HG02981 (cell line): ENCODE measurements at regions not wholly inside any gene's neighbourhood (a gene's known extent, or its start where the extent isn't known, plus 50 kb on each side); places are given as distances from the start of the nearest gene placed in this dataset.
"Not testable (repeated sequence)": the region's sequence is repeated elsewhere in the genome, so short reads cannot be mapped to it uniquely, and the experiment has no call there.

Experiments
- ATAC-seq: cut with Tn5 transposase; IDR thresholded peaks from one replicate; pipeline ENCODE4 v1.9.1; 2021; ENCODE audit warnings: mild to moderate bottlenecking, moderate library complexity; ENCODE audit not compliant: unreplicated experiment

DNA sequence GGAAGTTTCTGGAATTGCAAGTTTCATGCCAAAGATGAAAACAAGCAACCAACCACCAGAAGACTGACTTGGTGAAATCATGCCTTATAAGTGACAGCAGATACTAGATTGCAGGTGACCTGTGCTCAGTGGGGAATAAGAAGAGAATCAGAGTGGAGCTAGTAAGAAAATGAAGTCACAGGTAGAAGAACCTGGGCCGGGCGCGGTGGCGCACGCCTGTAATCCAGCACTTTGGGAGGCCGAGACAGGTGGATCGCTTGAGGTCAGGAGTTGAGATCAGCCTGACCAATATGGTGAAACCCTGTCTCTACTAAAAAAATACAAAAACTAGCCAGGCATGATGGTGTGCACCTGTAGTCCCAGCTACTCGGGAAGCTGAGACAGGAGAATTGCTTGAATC is 251.7 kb upstream of the PODXL start:
- ATAC-seq: not testable (repeated sequence)

DNA sequence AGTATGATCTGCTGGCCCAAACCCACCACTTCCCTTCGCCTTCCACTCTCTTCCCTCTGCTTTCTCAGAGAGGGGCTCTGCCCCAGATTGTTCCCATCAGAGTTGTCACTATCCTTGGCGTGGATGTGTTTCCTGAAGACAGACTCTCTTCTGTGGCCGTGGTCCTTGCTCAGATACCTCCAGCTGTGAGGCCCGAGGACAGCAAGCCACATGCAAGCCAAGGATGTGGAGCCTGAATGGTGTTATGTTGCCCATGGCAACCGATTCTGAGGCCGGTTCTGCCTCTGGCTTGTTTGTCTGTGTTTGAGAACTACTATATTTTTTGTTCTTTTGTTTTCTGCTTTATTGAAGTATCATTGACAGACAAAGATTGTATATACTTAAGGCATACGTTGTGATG is 247.4 kb upstream of the PODXL start:
- no peak for ATAC-seq

DNA sequence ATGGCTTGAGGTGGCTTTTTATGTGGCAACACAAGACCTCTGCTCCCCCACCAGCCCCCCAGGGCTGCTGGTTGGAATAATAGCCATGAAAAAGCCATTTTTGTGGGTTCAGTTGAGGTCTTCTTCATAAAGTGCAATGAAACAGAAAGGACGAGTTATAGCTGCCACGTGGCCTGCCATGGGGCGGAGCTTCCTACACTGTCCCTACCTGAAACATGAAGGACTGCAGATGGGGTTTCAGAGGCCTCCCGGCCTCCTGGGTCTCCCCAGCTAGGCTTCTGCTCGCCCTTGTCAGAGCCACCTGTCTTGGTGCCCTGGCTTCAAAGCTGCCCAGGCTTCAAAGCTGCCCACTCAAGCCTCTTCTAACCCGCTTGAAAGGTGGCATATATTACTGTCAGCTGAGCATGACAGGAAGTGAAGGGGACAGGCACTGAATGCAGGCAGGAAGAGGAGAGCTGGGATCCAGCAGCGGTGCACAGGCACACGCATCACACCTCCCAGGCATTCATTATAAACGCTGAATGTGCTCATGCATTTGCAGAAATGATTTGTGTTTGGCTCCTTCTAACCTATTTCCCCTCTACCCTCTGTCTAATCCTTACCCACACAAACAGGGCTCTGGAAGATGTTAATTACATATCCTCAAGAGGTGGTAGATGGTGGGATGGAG is 245.9 kb upstream of the PODXL start:
- no peak for ATAC-seq

DNA sequence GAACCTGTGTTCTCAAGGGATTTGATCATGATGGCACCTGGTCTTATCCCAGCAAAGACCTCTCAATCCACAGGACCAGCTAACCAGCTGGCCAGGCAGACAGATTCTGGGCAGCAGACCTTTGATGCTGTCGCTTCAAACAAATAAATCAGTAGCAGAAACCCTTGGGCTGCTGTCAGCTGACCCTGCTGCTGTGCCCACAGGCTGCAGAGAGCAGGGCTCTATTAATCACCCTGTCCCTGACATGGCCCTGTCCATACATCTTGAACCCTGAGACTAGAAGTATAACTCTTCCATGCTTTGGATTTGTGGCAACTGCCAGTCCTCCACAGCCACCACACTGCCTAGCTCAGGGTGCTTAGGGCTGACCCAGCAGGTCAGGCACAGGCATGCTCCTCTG is 244.1 kb upstream of the PODXL start:
- no peak for ATAC-seq

DNA sequence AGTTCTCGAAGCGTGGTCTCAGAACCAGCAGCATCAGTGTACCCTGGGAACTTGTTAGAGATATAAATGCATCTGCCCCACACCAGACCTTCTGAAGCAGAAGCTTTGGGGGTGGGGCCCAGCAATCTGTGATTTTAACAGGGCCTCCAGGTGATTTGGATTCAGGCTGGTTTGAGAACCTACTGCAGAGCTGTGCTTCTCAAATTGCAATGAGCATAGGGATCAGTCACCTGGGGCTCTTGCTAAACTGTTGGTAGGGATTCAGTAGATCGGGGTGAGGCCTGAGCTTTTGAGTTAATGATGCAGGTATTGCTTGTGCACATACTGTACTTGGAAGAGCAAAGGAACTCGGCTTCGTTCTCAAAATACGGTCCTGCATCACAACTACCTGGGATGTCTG is 243.6 kb upstream of the PODXL start:
- ATAC-seq: no peak

DNA sequence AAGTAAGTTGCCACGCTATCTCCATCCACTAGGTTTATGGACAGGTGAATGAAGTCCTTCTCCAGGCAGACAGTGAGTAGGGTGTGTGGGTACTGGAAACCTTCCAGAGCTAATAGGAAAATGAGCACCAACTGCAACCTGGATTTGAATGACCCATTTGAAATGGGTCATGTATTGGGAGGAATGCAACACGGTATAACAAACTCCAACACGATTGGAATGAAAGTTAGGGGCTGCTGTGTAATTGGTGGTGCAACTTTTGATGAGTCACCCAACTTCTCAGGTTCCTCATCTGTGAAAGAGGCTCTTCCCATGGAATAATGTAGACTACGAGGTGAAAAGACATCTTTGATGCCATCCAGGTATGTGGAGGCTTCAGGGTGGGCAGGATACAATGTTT is 241.4 kb upstream of the PODXL start:
- ATAC-seq: no peak

DNA sequence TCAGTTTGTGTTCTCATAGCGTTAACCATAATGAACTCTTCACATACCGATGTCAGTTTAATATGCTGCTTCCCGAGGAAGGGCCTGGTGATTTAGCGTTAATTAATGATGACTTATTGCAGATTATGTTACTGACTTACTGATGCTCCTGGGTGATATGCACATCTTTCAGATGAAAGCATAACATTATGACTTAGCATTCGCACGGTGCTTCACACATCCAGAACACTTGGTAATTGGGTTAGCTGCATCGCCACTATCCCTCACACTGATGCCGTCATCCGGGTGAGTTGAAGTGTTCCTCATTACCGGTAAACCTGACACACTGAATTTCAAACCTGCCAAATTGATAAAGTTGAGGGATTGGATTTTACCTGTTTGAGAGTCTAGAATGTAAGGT is 239.0 kb upstream of the PODXL start:
- no peak for ATAC-seq

DNA sequence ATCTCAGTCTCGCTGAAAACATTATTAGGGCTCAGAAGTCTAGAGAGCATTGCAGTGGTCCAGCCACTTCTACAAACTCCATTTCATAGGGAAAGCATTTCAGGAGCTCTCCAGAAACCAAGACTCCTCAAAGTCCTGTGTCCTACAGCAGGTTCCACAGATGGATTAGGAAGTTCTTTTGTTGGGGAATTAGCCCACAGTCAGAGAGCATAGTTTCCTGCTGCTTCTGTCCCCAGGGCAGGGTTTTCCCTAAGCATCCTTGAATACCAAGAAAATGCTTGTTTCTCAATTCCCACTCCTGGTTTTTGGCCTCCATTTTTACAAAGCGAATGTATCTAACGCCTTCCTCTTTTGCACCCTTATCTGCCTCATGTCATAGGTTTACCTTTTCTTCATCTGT is 235.9 kb upstream of the PODXL start:
- ATAC-seq: no peak

DNA sequence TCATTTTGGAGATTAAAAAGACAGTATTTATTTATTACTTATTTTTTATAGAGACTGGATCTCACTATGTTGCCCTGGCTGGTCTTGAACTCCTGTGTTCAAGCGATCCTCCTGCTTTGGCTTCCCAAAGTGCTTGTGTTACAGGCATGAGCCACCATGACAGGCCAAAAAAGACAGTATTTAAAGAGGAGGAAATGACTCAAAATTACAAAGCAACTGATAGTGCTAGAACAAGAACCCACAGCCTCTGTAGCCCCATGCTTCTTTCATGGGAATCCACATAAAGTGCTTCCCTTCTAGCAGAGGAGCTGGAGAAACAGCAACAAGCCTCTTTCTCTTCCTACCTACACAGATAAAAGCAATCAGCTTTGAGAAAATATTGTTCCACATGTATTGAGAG is 230.7 kb upstream of the PODXL start:
- ATAC-seq: no peak

DNA sequence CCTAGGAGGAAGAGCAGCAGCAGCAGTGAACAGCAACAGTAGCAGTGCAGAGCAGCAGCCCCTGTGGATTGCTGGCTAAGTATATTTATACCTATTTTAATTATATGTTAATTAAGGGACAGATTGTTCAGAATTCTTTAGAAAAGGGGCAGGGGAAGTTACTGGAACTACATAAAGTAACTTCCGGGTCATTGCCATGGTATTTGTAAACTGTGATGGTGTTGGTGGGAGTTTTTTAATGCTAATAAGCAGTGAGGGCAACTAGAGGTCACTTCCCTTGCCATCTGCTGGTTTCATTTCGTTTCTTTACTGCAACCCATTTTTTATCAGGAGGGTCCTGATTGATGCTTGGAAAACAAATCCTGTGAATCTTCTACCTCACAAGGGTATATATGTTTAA is 229.8 kb upstream of the PODXL start:
- no peak for ATAC-seq

DNA sequence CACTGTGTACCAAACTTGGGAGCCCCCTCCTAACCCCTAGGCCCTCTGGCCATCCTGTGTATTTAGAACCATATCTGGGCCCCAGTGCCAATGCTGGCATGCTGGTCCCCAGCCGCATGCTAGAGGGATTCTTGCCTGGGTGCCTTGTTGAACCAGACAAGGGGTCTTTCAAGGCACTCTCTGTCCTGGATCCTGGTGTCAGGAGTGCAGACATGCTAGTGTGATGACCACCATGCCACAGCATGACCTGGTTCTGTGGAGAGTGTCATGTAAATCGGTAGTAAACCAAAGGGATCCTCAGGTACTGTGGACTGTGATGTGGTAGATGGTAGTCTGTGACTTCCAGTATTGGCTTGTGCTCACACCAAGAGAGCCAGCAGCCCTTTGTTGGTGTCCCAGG is 222.2 kb upstream of the PODXL start:
- ATAC-seq: no peak

DNA sequence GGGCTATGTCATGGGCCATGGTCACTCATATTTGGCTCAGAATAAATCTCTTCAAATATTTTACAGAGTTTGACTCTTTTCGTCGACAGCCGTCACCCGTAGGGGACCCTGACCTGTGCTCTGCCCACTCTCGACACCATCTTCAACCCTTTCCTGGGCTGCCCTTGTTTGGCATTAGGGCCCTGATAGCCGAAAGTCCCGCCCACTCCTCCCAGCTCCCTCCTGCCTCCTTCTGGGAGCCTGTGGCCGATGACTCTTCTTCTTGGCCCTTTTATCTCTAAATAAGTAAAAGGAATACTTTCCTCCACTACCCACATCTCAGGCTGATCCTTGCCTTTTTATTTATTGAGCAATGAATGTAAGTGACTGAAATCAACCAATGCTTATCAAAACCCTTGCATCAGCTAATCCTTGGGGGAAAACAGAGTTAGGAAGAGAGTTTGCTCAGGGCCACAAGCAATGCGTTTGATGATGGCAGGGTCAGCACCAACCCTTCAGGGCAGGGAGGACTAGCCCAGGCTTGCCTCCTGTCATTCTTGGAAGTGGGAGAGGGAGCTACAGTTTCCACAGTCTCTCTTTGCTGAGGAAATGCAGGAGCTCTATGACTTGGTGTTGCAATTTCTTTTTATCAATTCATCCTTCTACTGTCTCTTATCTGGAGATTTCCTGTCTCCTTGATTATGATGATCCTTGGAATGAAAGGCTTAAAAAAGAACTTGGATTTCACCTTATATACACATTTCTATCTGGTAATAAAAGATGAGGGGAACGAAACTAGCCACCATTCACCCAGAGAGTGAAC is 218.2 kb upstream of the PODXL start:
- ATAC-seq: no peak

DNA sequence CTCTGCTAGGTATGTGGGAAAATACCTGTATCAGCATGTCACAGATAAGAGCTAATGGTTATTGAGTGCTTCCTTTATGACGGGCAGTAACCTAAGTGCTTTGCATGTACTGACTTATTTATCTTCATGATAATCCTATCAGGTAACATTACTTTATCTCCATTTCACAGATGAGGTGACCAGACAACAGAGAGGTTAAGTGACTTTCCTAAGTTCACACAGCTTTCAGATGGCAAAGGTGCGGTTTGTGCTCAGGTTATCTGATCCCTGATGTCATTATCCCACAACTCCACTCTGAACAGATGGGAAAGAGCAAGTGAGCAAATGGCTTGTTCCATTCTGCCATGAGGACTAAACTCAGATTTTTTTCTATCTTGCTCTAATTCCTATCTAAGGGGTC is 217.0 kb upstream of the PODXL start:
- ATAC-seq: no peak

DNA sequence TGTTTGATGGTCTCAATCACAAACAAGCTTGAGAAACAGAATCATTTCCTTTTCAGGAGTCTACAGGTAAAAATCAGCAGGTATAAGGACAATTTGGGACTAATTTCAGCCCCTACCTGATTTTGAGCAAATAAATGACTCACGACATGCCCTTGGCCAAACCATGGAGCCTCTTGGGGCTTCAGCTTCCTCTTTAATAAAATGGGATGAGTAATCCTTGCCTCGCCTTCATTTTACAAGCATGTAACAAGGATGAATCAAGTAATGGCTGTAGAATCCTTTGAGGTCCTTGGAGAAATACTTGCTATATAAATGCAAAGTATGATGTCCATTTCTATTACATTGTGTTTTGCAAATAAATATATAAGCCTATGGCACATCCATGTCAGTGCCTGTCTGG is 212.8 kb upstream of the PODXL start:
- no peak for ATAC-seq

DNA sequence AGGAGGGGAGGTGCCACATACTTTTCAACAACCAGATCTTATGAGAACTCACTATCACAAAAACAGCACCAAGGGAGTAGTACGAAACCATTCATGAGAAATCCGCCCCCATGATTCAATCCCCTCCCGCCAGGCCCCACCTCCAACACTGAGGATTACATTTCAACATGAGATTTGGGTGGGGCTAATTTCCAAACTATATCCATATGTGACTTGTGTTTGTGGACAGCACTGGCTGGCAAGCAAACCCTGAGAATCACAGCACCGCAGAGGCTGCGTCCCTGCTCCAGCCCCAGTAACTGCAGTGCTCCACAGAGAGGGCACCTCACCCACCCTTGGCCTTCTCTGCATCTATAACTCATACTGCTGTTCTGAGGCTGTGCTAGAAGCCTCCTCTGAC is 211.2 kb upstream of the PODXL start:
- no peak for ATAC-seq

DNA sequence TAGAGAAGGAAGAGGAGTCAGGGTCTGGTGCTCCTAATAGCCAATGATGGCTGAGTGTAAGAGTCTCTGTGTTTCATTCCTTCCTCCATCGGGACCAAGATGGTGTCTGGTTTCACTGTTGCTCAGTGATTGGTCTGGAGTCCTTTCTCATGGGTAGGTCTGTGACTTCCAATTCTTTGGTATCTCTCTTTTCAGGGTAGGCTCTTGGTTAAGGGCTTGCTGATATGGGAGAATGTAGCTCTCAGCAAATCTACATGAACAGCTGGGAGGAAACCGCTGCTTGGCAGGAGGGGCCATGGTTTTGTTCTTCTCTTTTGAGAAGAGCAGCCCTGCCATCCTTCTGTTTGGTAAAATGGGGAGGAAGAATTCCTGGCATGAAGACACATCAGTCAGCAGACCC is 209.1 kb upstream of the PODXL start:
- no peak for ATAC-seq

DNA sequence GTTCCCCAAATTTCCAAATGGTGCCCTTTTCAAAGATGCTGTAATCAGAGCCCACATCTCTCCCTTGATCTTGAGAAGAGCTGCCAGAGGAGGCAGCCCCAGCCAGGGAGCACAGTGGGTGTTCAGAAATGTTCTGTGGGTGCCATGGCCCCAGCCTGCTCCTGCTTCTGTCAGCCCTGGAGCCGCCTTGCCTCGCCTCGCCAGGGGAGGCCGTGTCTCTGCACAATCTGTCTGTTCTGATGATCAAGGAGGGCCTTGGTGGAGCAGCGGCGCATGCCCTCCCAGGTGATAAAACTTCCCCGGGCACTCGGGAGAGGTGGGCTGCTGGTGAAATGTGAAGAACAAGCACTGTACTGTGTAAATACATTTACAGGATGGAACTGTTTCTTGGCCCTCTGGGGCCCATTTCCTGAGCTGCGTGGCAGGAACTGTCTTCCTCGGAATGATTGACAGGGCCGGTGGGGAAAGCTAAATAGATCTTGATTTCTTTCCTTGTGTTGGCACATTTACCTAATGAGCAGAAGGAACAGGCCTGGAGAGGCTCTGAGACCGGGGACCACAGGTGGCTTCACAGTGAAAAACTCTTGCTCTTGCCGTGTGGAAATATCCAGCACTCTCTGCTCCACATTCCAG is 207.8 kb upstream of the PODXL start:
- no peak for ATAC-seq

DNA sequence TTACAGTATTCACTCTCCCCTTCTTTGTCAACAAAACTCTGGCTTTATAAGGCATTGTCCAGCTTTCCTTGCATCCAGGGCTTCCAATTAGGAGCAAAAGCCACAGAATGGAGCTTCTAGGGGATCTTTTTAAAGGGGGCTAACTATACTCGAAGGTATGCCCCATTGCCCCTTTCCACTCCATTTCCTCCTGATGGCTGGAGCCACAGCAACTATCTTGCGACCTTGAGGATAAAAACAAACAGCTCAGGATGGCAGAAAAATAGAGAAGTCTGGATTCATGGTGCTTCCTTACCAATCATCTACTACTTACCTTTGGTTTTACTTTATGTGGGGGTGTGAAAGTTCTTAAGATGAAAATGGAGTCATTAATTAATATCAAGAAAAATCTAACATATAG is 206.3 kb upstream of the PODXL start:
- ATAC-seq: no peak

DNA sequence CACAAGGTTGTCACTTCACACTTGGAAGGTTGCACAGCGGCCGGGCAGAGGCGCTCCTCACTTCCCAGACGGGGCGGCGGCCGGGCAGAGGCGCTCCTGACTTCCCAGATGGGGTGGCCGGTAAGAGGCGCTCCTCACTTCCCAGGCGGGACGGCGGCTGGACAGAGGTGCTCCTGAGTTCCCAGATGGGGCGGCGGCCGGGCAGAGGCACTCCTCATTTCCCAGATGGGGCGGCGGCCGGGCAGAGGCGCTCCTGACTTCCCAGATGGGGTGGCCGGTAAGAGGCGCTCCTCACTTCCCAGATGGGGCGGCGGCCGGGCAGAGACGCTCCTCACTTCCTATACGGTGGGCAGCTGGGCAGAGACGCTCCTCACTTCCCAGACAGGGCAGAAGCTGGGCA is 199.4 kb upstream of the PODXL start:
- not testable (repeated sequence) for ATAC-seq

DNA sequence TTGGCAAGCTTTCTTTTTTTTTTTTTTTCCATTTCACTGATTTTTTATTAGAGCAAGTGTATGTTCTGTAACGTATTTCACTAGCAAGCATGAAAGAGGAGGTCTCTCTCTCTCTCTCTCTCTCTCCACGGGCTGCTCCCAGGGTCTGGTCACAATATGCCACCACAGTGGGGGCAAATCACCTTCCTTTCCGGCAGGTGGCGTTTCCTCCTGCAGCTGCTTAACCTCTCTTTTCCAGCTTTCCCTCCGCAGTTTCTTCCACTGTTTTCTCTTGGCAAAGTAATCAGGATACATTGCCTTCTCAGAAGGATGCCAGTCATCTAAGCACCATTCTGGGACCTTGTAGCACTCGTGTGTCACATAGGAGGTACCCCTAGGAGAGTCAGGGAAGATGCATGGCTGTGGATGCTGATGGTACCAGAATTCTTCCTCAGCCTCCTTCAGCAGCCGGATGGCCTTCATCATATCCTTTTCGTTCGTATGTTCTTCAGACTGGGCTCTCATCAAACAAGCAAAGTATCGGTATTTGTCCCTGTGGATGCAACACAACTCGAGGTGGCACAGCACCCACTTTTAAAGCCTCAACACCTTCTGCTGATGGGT is 197.3 kb upstream of the PODXL start:
- no peak for ATAC-seq

DNA sequence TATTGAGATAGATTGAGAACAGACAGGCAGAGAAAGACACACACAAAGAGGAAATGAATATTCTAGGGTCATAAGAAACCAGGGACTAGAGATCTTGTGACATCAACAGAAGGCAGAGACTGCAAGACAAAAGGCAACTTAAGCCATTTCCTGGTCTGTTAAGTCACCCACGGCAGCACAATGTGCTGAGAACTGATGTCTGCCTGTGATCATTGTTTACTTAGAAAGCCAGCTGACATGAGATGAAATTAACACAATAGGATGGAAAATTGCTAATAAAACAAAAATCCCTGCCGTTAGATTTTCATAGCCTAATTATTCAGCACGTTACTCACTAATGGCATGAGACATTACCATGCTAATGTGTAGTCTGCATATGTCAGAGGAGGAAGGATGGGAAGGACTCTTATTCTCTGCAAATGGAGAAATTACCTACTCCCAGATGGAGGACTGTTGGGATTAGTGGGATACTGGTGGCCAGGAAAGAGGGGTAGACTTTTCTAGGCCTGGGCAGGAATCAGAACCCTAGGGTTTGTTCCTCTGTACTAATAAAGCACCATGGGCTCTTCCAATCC is 191.3 kb upstream of the PODXL start:
- no peak for ATAC-seq
